Large intestine (tissue), 3 donors: ENCODE measurements at regions not wholly inside any gene's neighbourhood (a gene's known extent, or its start where the extent isn't known, plus 50 kb on each side); places are given as distances from the start of the nearest gene placed in this dataset.
A peak's percentile ranks its signal among the peaks of the same experiment; 100 is the strongest.
"Not testable (repeated sequence)": the region's sequence is repeated elsewhere in the genome, so short reads cannot be mapped to it uniquely, and the experiment has no call there.

ENCODE experiments used
- DNase-seq, 2 donors: peaks; one replicate each; pipeline versions ENCODE4 v3.0.0 to v3.0.0-alpha.2; 2013
- H3K27ac ChIP-seq: one replicate; pipeline ENCODE4 v1.5.1; 2013; ENCODE audit warnings: low read length
- H3K27me3 ChIP-seq: 2 replicates; pipeline ENCODE4 v1.6.1; 2013; ENCODE audit warnings: low read length; ENCODE audit not compliant: control insufficient read depth, insufficient read depth
- H3K36me3 ChIP-seq: 2 replicates; pipeline ENCODE4 v1.6.1; 2013; ENCODE audit warnings: low read length; ENCODE audit not compliant: control insufficient read depth, insufficient read depth
- H3K4me1 ChIP-seq: one replicate; pipeline ENCODE4 v1.6.1; 2013; ENCODE audit warnings: low read length; ENCODE audit not compliant: control insufficient read depth, insufficient read depth
- H3K4me3 ChIP-seq: one replicate; pipeline ENCODE4 v1.5.1; 2013; ENCODE audit warnings: low read length
- H3K9me3 ChIP-seq: one replicate; pipeline ENCODE4 v1.6.1; 2013; ENCODE audit warnings: mild to moderate bottlenecking, low read depth, low read length, moderate library complexity; ENCODE audit not compliant: control insufficient read depth
- whole genome bisulfite sequencing: methylation state at CpG from one replicate; pipeline ENCODE4 v1.1.5; 2013; ENCODE audit warnings: low lambda C conversion rate; ENCODE audit not compliant: insufficient coverage; 5-methylcytosine and 5-hydroxymethylcytosine counted together

- H3K9me3 ChIP-seq, H3K4me3 ChIP-seq, H3K27me3 ChIP-seq, DNase-seq, H3K36me3 ChIP-seq, H3K27ac ChIP-seq, H3K4me1 ChIP-seq: not testable (repeated sequence)
- WGBS, result no CpG with 5 or more reads among the region's 5 CpGs
Observed at GRCh38 chr1:224029286-224030025, 84.5 kb upstream of the FBXO28 start.

- not testable (repeated sequence) for H3K27me3 ChIP-seq, DNase-seq, H3K9me3 ChIP-seq, H3K4me3 ChIP-seq, H3K27ac ChIP-seq, H3K36me3 ChIP-seq, H3K4me1 ChIP-seq
- WGBS, result no CpG with 5 or more reads among the region's 3 CpGs
Observed at GRCh38 chr1:224028802-224029201, 85.1 kb upstream of the FBXO28 start.

GRCh38 chr1:224023122-224023521 is 90.8 kb upstream of the FBXO28 start:
- not testable (repeated sequence) for H3K36me3 ChIP-seq, H3K9me3 ChIP-seq, H3K27me3 ChIP-seq, DNase-seq, H3K4me1 ChIP-seq, H3K4me3 ChIP-seq, H3K27ac ChIP-seq
- no CpG with 5 or more reads among the region's 3 CpGs for WGBS

DNA sequence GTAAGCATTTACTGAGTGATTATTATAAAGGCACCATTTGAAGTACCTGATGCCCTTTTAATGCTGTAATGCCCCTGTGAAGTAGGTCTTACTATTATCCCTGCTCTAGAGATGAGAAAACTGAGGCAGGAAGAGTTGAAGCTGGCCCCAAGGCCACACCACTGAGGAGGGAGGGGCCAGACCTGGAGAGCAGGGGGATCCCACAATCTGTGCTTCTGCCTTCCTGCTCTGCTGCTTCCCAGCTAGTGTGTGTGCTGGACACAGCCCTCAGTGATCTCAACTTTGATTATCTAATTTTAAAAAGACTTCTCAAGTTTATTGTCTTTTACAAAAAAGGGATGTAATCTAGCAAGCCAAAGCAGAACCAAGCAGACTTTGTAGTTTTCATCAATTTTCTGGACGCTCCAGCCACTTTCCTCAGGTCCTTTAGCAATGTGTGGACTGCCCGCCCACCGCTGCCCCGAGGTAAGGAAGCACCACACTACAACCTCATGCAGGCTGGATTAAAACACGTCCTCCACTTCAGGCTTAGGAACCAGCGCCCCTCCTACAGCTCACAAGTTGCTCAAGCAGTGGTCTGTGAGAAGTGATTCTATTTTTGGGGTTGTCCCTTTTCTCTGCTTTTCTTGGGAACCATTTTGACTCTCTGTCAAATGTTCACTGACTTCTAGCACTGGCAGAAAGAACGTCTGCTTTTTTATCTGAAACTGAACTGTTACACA is 91.5 kb upstream of the FBXO28 start:
- not testable (repeated sequence) for H3K27ac ChIP-seq, H3K36me3 ChIP-seq, H3K4me3 ChIP-seq, H3K4me1 ChIP-seq, H3K9me3 ChIP-seq, H3K27me3 ChIP-seq, DNase-seq
- WGBS, result no CpG with 5 or more reads among the region's 7 CpGs

DNA sequence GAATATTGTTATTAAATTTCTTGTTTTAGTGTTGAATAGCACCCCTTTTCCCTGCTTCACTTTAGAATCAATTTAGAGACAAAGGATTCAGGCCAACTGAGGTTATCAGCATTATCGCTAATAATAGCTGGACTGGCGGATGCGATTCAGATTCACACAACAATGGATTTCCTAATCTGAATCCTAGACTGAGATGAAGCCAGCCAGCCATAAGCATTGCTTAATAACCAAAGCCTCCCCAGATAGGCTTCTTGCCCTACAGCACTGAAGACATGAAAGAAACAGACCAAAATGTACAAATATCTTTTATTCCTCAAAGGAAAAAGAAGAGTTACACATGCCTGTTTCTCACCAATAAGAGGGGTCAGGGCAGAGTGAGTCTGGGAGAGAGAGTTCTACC is 94.0 kb upstream of the FBXO28 start:
- H3K4me1 ChIP-seq, DNase-seq, H3K27me3 ChIP-seq, H3K36me3 ChIP-seq, H3K4me3 ChIP-seq, H3K27ac ChIP-seq: not testable (repeated sequence)
- H3K9me3 ChIP-seq, result peaks cover 13% of the 10 kb centered on the region
- WGBS, result no CpG with 5 or more reads among the region's 3 CpGs

- not testable (repeated sequence) for DNase-seq, H3K27me3 ChIP-seq, H3K36me3 ChIP-seq, H3K4me1 ChIP-seq, H3K4me3 ChIP-seq, H3K27ac ChIP-seq
- WGBS, result 92% methylated on average over 2 of the region's 8 CpGs
- H3K9me3 ChIP-seq, result peaks cover 46% of the 10 kb centered on the region
Observed at GRCh38 chr1:224015782-224016181, 98.1 kb upstream of the FBXO28 start.

DNA sequence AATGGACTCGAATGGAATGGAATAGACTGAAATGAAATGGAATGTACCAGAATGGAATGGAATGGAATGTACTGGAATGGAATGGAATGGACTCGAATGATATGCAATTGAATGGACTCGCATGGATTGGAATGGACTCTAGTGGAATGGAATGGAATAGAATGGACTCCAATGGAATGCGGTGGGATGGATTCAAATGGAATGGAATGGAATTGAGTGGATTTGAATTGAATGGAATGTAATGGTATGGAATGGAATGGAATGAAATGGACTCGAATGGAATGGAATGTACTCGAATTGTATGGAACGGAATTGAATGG is 99.6 kb upstream of the FBXO28 start:
- no peak overlapping the region for H3K4me3 ChIP-seq
- H3K27ac ChIP-seq, result no peak overlapping the region
- DNase-seq, result no peak
- no peaks in the 10 kb centered on the region for H3K27me3 ChIP-seq
- no peaks in the 10 kb centered on the region for H3K36me3 ChIP-seq
- H3K9me3 ChIP-seq, result peaks cover 46% of the 10 kb centered on the region
- WGBS, result 93% methylated on average over 4 of the region's 7 CpGs
- H3K4me1 ChIP-seq, result no peaks in the 10 kb centered on the region

DNA sequence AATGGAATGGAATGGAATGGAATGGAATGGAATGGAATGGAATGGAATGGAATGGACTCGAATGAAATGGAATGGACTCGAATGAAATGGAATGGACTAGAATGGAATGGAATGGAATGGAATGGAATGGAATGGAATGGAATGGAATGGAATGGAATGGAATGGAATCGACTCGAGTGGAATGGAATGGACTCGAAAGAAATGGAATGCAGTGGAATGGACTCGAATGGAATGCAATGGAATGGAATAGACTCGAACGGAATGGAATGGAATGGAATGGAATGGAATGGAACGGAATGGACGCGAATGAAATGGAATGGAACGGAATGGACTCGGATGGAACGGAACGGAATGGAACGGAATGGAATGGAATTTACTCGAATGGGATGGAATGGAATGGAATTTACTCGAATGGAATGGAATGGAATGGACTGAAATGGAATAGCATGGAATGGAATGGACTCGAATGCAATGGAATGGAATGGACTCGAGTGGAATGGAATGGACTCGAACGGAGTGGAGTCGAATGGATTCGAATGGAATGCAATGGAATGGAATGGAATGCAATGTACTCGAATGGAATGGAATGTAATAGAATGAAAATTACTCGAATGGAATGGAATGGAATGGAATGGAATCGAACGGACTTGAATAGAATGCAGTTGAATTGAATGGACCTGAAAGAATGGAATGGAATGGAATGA is 100.1 kb upstream of the FBXO28 start:
- H3K4me1 ChIP-seq, H3K27me3 ChIP-seq, H3K36me3 ChIP-seq, H3K27ac ChIP-seq, H3K4me3 ChIP-seq: not testable (repeated sequence)
- DNase-seq, result peak in 1 of 2 donors; percentile 2
- peaks cover 46% of the 10 kb centered on the region for H3K9me3 ChIP-seq
- WGBS, result 89% methylated on average over 25 of the region's 28 CpGs

DNA sequence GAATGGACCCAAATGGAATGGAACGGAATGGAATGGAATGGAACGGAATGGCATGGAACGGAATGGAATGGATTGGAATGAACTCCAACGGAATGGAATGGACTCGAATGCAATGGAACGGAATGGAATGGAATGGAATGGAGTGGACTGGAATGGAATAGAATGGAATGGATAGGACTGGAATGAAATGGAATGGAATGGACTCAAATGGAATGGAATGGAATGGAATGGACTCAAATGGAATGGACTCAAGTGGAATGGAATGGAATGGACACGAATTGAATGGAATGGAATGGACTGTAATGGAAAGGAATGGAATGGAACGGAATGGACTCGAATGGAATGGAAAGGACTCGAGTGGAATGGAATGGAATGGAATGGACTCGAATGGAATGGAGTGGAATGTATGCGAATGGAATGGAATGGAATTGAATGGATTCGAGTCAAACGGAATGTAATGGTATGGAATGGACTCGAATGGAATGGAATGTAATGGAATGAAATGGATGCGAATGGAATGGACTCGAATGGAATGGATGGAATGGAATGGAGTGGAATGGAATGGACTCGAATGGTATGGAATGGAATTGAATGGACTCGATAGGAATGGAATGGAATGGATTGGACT is 101.0 kb upstream of the FBXO28 start:
- WGBS, result 92% methylated on average over 19 of the region's 19 CpGs
- peak in 1 of 2 donors; percentile 2 for DNase-seq
- H3K36me3 ChIP-seq, H3K4me3 ChIP-seq, H3K4me1 ChIP-seq, H3K27ac ChIP-seq, H3K27me3 ChIP-seq: not testable (repeated sequence)
- H3K9me3 ChIP-seq, result peaks cover 46% of the 10 kb centered on the region

DNA sequence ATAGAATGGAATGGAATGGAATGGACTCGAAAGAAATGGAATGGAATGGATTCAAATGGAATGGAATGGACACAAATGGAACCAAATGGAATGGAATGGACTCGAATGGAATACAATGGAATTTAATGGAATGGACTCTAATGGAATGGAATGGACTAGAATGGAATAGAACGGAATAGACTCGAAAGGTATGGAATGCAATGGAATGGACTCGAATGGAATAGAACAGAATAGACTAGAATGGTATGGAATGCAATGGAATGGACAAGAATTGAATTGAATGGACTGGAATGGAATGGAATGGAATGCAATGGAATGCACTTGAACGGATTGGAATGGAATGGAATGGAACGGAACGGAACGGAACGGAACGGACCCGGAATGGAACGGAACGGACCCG is 101.7 kb upstream of the FBXO28 start:
- not testable (repeated sequence) for H3K4me1 ChIP-seq, H3K4me3 ChIP-seq, H3K27ac ChIP-seq, H3K27me3 ChIP-seq, DNase-seq, H3K36me3 ChIP-seq
- WGBS, result 88% methylated on average over 8 of the region's 15 CpGs
- peaks cover 46% of the 10 kb centered on the region for H3K9me3 ChIP-seq
